GM23338 (cell line): ENCODE measurements at regions not wholly inside any gene's neighbourhood (a gene's known extent, or its start where the extent isn't known, plus 50 kb on each side); places are given as distances from the start of the nearest gene placed in this dataset.

Experiments used
- CREB1 ChIP-seq: fragments of 250-450 bp; sonication (Bioruptor Pico); IDR thresholded peaks from 2 replicates; pipeline ENCODE4 v1.5.0; 2020; ENCODE audit warnings: low read depth, mild to moderate bottlenecking, moderate library complexity
- EZH2 ChIP-seq: fragments of 200-600 bp; sonication (generic); IDR thresholded peaks from one replicate; pipeline ENCODE4 v1.8.0; 2017; ENCODE audit warnings: antibody characterized with exemption, mild to moderate bottlenecking, low read depth; ENCODE audit not compliant: unreplicated experiment
- EZH2phosphoT487 ChIP-seq: fragments of 200-600 bp; sonication (generic); IDR thresholded peaks from one replicate; pipeline ENCODE4 v1.8.1; 2018; ENCODE audit warnings: antibody characterized with exemption; ENCODE audit not compliant: unreplicated experiment
- JUNB ChIP-seq: IDR thresholded peaks from one replicate; pipeline ENCODE4 v1.6.1; 2016; ENCODE audit warnings: antibody characterized with exemption; ENCODE audit not compliant: unreplicated experiment
- POLR2AphosphoS5 ChIP-seq: IDR thresholded peaks from 2 replicates; pipeline ENCODE4 v1.6.1; 2016; ENCODE audit warnings: antibody characterized with exemption, low read depth
- TF ChIP-seq, protein P1 (sequence below), 2 experiments: fragments of 200-600 bp in 1 of 2; sonication (generic) in 1 of 2; conservative IDR thresholded peaks; 2 replicates each; pipeline versions ENCODE4 v1.5.1 to v1.6.1; 2016 to 2017; ENCODE audit warnings: antibody characterized with exemption in 2 of 2, low read depth in 2 of 2, mild to moderate bottlenecking in 2 of 2, moderate library complexity in 1 of 2
- TF ChIP-seq, protein P2 (sequence below): IDR thresholded peaks from one replicate; pipeline ENCODE4 v1.6.1; 2018; ENCODE audit warnings: antibody characterized with exemption; ENCODE audit not compliant: unreplicated experiment
- TF ChIP-seq, protein P3 (sequence below): IDR thresholded peaks from 2 replicates; pipeline ENCODE4 v1.6.1; 2016; ENCODE audit warnings: antibody characterized with exemption

DNA sequence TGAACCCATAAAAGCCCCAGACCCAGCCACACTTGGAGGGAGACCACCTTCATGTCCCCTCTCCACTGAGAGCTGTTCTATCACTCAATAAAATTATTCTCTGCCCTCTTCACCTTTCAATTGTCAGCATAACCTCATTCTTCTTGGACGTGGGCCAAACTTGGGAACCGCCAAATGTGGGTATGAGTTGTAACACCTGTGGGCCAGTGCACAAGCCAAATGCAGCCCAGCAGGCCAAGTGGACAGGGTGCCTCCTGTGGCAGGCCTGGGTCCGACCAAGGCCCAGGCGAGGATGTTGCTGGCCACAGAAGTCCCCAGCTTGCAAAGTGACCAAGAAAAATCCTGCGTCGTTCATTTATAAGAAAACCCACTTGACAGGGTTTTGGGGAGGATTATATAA, 621.2 kb downstream of the METTL15 start:
- TF ChIP-seq, protein P1, sequence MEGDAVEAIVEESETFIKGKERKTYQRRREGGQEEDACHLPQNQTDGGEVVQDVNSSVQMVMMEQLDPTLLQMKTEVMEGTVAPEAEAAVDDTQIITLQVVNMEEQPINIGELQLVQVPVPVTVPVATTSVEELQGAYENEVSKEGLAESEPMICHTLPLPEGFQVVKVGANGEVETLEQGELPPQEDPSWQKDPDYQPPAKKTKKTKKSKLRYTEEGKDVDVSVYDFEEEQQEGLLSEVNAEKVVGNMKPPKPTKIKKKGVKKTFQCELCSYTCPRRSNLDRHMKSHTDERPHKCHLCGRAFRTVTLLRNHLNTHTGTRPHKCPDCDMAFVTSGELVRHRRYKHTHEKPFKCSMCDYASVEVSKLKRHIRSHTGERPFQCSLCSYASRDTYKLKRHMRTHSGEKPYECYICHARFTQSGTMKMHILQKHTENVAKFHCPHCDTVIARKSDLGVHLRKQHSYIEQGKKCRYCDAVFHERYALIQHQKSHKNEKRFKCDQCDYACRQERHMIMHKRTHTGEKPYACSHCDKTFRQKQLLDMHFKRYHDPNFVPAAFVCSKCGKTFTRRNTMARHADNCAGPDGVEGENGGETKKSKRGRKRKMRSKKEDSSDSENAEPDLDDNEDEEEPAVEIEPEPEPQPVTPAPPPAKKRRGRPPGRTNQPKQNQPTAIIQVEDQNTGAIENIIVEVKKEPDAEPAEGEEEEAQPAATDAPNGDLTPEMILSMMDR (conservative IDR thresholded peaks at IDR 0.05; ENCODE audit: low read depth in 2 of 2) = no peak
- TF ChIP-seq EZH2phosphoT487 (no peak), POLR2AphosphoS5 (no peak), JUNB (no peak), CREB1 (CRISPR knock-in tag) (no peak), EZH2 (no peak)
- TF ChIP-seq, protein P2, sequence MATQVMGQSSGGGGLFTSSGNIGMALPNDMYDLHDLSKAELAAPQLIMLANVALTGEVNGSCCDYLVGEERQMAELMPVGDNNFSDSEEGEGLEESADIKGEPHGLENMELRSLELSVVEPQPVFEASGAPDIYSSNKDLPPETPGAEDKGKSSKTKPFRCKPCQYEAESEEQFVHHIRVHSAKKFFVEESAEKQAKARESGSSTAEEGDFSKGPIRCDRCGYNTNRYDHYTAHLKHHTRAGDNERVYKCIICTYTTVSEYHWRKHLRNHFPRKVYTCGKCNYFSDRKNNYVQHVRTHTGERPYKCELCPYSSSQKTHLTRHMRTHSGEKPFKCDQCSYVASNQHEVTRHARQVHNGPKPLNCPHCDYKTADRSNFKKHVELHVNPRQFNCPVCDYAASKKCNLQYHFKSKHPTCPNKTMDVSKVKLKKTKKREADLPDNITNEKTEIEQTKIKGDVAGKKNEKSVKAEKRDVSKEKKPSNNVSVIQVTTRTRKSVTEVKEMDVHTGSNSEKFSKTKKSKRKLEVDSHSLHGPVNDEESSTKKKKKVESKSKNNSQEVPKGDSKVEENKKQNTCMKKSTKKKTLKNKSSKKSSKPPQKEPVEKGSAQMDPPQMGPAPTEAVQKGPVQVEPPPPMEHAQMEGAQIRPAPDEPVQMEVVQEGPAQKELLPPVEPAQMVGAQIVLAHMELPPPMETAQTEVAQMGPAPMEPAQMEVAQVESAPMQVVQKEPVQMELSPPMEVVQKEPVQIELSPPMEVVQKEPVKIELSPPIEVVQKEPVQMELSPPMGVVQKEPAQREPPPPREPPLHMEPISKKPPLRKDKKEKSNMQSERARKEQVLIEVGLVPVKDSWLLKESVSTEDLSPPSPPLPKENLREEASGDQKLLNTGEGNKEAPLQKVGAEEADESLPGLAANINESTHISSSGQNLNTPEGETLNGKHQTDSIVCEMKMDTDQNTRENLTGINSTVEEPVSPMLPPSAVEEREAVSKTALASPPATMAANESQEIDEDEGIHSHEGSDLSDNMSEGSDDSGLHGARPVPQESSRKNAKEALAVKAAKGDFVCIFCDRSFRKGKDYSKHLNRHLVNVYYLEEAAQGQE = no peak
- TF ChIP-seq, protein P3, sequence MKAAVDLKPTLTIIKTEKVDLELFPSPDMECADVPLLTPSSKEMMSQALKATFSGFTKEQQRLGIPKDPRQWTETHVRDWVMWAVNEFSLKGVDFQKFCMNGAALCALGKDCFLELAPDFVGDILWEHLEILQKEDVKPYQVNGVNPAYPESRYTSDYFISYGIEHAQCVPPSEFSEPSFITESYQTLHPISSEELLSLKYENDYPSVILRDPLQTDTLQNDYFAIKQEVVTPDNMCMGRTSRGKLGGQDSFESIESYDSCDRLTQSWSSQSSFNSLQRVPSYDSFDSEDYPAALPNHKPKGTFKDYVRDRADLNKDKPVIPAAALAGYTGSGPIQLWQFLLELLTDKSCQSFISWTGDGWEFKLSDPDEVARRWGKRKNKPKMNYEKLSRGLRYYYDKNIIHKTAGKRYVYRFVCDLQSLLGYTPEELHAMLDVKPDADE = no peak
